Vagina (tissue), 2 donors: ENCODE measurements at regions not wholly inside any gene's neighbourhood (a gene's known extent, or its start where the extent isn't known, plus 50 kb on each side); places are given as distances from the start of the nearest gene placed in this dataset.

ENCODE experiments used
- DNase-seq, 2 donors: peaks; one replicate each; pipeline ENCODE4 v3.0.0-alpha.2; 2017; ENCODE audit errors: extremely low spot score in 2 of 2
- H3K27ac ChIP-seq: fragments of 200-600 bp; sonication (generic); one replicate; pipeline ENCODE4 v1.5.1; 2019
- H3K27me3 ChIP-seq: fragments of 200-600 bp; sonication (generic); one replicate; pipeline ENCODE4 v1.5.1; 2019
- H3K36me3 ChIP-seq, 2 donors: fragments of 200-600 bp; sonication (generic); one replicate each; pipeline ENCODE4 v1.5.1; 2017 to 2019
- H3K4me1 ChIP-seq: fragments of 200-600 bp; sonication (generic); one replicate; pipeline ENCODE4 v1.5.1; 2019
- H3K4me3 ChIP-seq, 2 donors: fragments of 200-600 bp; sonication (generic); 1 replicate in 1 of 2; 2 replicates in 1 of 2; pipeline ENCODE4 v1.5.1; 2016 to 2019
- H3K9me3 ChIP-seq: fragments of 200-600 bp; sonication (generic); one replicate; pipeline ENCODE4 v1.5.1; 2019
- POLR2A ChIP-seq, 2 donors: fragments of 450-650 bp; IDR thresholded peaks; one replicate each; pipeline ENCODE4 v1.6.1; 2017; ENCODE audit warnings: antibody characterized with exemption in 2 of 2, mild to moderate bottlenecking in 2 of 2, moderate library complexity in 2 of 2
- POLR2AphosphoS5 ChIP-seq, 2 donors: sonication (generic); formaldehyde crosslinking; IDR thresholded peaks; one replicate each; pipeline ENCODE4 v1.9.0; 2017; ENCODE audit warnings: antibody characterized with exemption in 2 of 2, mild to moderate bottlenecking in 2 of 2, low read depth in 1 of 2; ENCODE audit not compliant: insufficient read depth in 1 of 2
- intact Hi-C: fragments of 100-400 bp; cut with DNase I; formaldehyde crosslinking; loops from one replicate; pipeline ENCODE4 v1.15.1; 2023
- TF ChIP-seq, protein P1 (sequence below), 3 experiments: fragments of 450-650 bp in 2 of 3; fragments of 200-600 bp in 1 of 3; sonication (generic) in 1 of 3; IDR thresholded peaks; one replicate each; pipeline ENCODE4 v1.5.1; 2017 to 2019; ENCODE audit warnings: antibody characterized with exemption in 3 of 3, mild to moderate bottlenecking in 2 of 3, moderate library complexity in 2 of 3

DNA sequence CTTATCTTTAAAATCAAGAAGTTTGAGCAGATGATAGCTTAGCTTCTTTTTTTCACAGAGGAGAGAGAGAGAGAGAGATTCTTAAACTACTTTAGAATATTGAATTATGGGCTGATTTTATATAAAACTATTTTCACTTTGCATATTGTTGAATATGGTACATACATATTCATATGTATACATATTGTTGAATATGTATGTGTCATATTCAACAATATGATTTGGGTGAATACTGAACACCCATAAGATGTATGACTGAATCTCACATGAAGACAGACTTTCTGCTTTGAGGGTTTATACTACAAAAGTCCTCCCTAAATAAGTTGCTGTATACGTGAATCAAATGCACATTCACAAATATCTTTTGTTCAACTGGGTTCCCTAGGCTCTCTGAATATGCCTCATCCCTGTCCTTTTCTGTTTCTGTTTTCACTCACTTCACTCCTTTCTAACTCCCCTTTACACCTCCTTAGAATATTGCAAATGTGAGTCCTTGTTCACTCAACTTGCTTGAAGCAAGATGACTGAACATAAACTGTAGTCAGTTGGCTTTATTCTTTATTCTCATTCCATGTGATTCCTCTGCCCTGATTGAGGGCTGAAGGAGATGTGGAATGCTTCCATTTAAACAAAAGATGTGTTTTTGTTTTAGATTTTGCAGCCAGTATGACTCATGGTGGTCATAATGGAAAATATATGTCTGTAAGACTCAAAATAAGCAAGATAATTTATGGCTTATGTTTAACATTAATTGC lies 225.4 kb upstream of the DAB2 start:
- H3K4me1 ChIP-seq, result no peaks in the 10 kb centered on the region
- no peaks in the 10 kb centered on the region for H3K36me3 ChIP-seq
- no peaks in the 10 kb centered on the region for H3K9me3 ChIP-seq
- TF ChIP-seq, protein P1, sequence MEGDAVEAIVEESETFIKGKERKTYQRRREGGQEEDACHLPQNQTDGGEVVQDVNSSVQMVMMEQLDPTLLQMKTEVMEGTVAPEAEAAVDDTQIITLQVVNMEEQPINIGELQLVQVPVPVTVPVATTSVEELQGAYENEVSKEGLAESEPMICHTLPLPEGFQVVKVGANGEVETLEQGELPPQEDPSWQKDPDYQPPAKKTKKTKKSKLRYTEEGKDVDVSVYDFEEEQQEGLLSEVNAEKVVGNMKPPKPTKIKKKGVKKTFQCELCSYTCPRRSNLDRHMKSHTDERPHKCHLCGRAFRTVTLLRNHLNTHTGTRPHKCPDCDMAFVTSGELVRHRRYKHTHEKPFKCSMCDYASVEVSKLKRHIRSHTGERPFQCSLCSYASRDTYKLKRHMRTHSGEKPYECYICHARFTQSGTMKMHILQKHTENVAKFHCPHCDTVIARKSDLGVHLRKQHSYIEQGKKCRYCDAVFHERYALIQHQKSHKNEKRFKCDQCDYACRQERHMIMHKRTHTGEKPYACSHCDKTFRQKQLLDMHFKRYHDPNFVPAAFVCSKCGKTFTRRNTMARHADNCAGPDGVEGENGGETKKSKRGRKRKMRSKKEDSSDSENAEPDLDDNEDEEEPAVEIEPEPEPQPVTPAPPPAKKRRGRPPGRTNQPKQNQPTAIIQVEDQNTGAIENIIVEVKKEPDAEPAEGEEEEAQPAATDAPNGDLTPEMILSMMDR (IDR thresholded peaks at IDR 0.05), result no peak
- no peak for TF ChIP-seq POLR2AphosphoS5 (IDR thresholded peaks at IDR 0.05; ENCODE audit: insufficient read depth in 1 of 2, low read depth in 1 of 2)
- TF ChIP-seq POLR2A (IDR thresholded peaks at IDR 0.05), result no peak
- H3K27me3 ChIP-seq, result no peaks in the 10 kb centered on the region
- no peak overlapping the region for H3K4me3 ChIP-seq
- no peak for DNase-seq
- no peak overlapping the region for H3K27ac ChIP-seq
- intact Hi-C loops, result no loop called here

DNA sequence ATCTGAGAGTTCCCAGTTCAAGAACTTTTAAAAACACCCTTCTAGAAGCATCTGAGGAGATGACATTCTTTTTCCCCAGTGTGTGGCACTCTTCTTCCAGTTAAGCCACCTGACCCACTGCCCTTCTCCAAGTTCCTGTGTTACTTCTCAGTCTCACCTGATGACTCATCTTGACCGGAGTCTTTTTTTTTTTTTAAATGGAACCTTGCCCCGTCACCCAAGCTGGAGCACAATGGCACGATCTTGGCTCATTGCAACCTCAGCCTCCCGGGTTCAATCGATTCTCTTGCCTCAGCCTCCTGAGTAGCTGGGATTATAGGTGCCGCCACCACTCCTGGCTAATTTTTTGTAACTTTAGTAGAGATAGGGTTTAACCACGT lies 224.1 kb upstream of the DAB2 start:
- Histone ChIP-seq H3K4me1 (no peaks in the 10 kb centered on the region), H3K36me3 (no peaks in the 10 kb centered on the region), H3K27ac (no peak overlapping the region), H3K4me3 (no peak overlapping the region), H3K9me3 (no peaks in the 10 kb centered on the region), H3K27me3 (no peaks in the 10 kb centered on the region)
- intact Hi-C loops, result no loop called here
- TF ChIP-seq POLR2AphosphoS5 (IDR thresholded peaks at IDR 0.05; ENCODE audit: insufficient read depth in 1 of 2, low read depth in 1 of 2), result no peak
- no peak for DNase-seq

DNA sequence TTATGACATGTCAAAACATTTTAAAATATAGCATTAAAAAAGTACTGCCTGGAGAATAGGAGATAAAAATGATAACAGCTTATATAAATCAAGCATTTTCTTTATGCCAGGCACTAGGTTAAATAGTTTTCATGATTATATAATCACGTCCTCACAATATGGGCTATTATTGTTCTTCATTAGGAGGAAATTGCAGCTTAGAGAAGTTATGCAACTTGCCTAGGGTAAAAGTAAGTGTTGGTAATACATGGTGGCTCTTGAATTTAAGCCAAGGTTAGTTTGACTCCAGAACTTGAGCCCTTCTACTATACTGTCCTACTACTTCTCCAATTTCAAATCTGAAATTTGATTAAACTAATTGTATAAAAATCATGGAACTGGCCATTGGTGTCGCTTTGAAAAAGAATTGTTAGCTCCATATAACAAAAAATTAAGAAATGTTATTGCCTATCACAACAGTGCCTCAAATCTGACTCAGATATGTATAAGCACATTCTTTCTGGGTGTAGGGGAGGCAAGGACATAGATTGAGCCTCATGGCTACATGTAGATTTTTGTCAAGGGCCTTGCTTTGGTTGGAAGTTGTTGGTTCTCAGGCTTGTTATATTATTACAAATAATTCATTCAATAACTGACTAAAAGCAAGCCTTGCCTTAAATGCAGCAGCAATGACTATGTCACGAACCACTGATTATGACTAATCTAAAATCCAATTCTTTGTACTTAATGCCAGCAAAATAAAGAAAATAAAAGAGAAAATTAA lies 223.5 kb upstream of the DAB2 start:
- Histone ChIP-seq H3K9me3 (no peaks in the 10 kb centered on the region), H3K27ac (no peak overlapping the region), H3K4me1 (no peaks in the 10 kb centered on the region), H3K4me3 (no peak overlapping the region), H3K27me3 (no peaks in the 10 kb centered on the region), H3K36me3 (no peaks in the 10 kb centered on the region)
- no peak for DNase-seq
- intact Hi-C loops, result no loop called here
- no peak for TF ChIP-seq POLR2AphosphoS5 (IDR thresholded peaks at IDR 0.05; ENCODE audit: insufficient read depth in 1 of 2, low read depth in 1 of 2)
- no peak for TF ChIP-seq POLR2A (IDR thresholded peaks at IDR 0.05)
- TF ChIP-seq, protein P1 (IDR thresholded peaks at IDR 0.05), result no peak

DNA sequence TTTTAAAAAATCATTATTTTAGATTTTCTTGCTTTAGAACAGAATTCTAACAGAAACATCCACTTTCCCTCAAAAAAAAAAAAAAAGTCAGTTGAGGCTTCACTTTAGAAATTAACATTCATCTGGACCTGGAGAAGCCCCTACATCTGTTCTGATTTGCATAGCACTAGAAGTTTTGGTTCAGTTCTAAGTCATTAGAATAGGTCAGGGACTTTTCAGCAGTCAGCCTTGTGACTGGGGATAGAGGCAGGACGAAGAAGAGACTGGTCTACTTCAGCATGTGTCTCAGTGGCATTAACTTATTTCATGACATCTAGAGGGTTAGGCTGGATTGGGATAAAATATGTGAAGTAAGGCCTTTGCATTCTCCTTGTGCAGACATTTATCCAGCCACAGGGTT lies 215.8 kb upstream of the DAB2 start:
- H3K36me3 ChIP-seq, result no peaks in the 10 kb centered on the region
- intact Hi-C loops, result no loop called here

DNA sequence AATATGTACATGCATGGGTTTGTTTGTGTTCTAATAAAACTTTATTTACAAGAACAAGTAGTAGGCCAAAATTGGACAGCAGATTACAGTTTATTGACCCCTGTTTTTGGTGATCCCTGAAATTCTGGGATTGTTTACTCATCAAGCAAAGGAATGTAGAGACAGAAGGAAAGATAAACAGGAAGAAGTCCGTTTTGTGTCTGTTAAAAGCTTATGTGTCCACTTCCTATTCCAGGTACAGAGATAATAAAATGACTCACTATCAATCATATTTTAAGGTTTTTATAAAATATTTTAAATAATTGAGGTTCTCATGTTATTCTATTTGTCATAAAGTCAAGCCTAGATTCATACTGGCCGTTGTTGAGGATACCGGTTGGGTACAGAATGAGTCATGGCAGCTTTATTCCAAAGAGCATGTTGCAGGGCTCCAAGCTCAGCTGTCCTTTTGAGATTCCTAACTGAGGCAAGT lies 214.9 kb upstream of the DAB2 start:
- intact Hi-C loops, result no loop called here
- DNase-seq, result no peak
- no peaks in the 10 kb centered on the region for H3K27me3 ChIP-seq
- no peak overlapping the region for H3K27ac ChIP-seq
- no peaks in the 10 kb centered on the region for H3K9me3 ChIP-seq
- no peak overlapping the region for H3K4me3 ChIP-seq
- no peak for TF ChIP-seq POLR2A (IDR thresholded peaks at IDR 0.05)
- TF ChIP-seq POLR2AphosphoS5 (IDR thresholded peaks at IDR 0.05; ENCODE audit: insufficient read depth in 1 of 2, low read depth in 1 of 2), result no peak
- TF ChIP-seq, protein P1 (IDR thresholded peaks at IDR 0.05), result no peak
- H3K36me3 ChIP-seq, result no peaks in the 10 kb centered on the region
- no peaks in the 10 kb centered on the region for H3K4me1 ChIP-seq

More for the DNA sequence above, 215.8 kb upstream of the DAB2 start:
- Histone ChIP-seq H3K9me3 (no peaks in the 10 kb centered on the region), H3K27me3 (no peaks in the 10 kb centered on the region), H3K4me1 (no peaks in the 10 kb centered on the region), H3K27ac (no peak overlapping the region), H3K4me3 (no peak overlapping the region)
- DNase-seq, result no peak
- TF ChIP-seq POLR2AphosphoS5 (IDR thresholded peaks at IDR 0.05; ENCODE audit: insufficient read depth in 1 of 2, low read depth in 1 of 2), result no peak
- TF ChIP-seq, protein P1 (IDR thresholded peaks at IDR 0.05), result no peak
- TF ChIP-seq POLR2A (IDR thresholded peaks at IDR 0.05), result no peak
